GM21381 (cell line): ENCODE measurements at regions not wholly inside any gene's neighbourhood (a gene's known extent, or its start where the extent isn't known, plus 50 kb on each side); places are given as distances from the start of the nearest gene placed in this dataset.
"Not testable (repeated sequence)": the region's sequence is repeated elsewhere in the genome, so short reads cannot be mapped to it uniquely, and the experiment has no call there.

Source experiments
- ATAC-seq: cut with Tn5 transposase; IDR thresholded peaks from one replicate; pipeline ENCODE4 v1.9.1; 2021; ENCODE audit warnings: mild to moderate bottlenecking, moderate library complexity; ENCODE audit not compliant: unreplicated experiment

DNA sequence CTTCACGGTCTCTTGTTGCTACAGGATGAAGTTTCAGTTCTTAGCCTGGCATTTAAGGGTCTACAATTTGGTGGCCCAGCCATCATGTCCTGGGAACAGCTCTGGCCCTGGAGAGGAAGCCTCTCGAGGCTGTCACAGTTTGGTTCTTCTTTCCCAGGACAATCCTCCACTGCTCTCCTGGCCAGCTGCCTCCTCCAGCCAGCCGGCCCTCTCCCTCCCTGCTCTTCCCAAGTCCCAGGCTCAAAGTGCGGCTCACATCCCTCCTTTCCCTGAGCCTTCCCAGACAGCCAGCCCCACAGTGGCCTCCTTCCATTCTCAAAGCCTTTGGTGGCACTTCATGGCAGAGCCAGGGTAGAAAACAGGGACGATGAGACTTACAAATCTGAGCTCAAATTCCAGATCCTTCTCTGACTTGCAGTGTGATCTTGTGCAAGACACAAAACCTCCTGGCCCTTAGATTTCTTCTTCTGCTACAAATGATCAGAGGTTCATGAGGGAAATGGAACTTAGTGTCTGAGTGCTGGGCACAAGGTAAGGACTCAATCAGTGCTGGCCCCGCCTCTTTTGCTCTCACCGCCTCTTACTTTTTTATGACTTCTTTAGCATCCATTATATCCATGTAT, 223.8 kb upstream of the ECI2 start:
- ATAC-seq: no peak

DNA sequence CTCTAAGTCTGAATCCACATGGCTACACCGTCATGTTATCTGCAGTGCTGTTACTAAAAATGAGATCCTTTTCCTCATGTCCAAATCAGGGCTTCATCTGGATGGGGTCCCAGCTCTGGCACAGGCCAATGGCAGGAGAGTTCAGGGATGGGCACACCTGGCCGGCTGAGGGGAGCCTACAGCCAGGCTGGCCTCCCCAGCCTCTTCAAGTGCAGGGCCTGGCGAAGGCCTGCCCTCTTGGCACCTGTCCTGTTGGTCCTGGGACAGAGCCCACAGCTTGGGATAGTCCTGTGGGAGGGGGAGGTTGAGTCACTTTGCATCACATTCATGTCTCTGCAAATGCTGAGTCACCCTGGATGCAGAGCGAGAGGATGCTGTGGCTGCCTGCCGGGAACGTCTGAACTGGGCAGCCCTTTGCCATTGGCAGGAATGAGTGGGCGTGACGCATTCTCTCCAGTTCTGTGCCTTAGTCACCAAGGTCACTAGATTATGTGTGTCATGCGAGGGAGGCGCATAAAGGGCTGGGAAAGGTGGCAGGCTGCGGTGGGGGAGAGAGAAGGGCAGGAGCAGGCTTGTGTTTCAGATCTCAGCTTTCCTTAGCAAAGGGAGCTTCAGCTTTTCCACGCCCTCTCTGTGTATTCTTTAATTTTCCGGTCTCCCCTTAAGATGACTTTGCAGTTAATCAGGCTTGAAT, 223.2 kb upstream of the ECI2 start:
- ATAC-seq: no peak

DNA sequence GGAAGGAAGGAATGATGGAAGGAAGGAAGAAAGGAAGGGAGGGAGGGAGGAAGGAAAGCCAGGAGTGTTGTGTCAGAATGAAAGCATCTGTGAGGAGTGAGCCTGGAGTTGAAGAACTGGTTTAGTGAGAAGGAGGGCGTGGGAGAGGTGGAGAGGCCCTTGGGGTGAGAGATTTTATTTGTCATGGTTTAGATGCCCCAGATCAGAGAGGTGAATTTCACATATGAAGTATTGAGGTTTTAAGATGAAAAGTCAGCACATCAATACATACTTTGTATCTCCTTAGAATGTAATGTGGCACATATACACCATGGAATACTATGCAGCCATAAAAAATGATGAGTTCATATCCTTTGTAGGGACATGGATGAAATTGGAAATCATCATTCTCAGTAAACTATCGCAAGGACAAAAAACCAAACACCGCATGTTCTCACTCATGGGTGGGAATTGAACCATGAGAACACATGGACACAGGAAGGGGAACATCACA, 222.3 kb upstream of the ECI2 start:
- not testable (repeated sequence) for ATAC-seq

- ATAC-seq: no peak
Observed at GRCh38 chr6:4356899-4357659, 221.7 kb upstream of the ECI2 start.

DNA sequence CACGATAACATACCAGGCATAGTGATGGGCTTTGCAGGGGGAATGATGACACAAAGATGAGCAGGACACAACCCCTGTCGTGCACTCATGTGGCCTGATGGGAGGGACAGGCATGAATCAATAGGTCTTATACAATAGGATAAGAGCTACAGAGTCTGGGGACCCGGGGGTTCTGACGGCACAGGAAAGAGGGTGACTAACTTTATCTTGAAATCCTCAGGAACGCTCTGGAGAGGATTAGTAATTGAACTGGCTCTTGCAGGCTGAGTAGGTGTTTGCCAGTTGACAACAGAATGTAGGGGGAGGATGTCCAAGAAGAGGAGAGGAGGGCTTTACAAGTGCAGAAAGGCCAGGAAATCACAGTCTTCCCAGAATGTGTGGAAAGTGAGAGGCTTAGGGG, 219.9 kb upstream of the ECI2 start:
- ATAC-seq: no peak

DNA sequence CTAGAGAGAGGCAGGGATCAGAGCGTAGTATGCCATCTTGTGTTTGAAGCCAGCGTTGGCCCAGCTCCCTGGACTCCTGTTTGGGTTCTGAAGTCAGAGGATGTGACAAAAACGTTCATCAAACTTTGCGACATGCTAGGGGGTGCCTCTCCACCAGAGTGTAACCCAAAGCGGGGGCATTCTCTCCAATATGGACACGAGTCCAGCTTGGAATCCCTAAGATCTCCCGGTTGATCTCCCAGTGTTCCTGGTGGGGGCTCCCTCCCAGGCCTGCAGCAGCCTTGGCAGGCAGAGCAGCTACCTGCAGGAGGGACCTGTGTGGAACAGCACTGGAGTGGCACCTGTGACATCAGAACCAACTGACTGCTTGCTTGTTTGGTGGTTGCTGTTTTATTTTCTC, 218.8 kb upstream of the ECI2 start:
- ATAC-seq: no peak

- no peak for ATAC-seq
Observed at GRCh38 chr6:4352731-4353130, 217.4 kb upstream of the ECI2 start.

DNA sequence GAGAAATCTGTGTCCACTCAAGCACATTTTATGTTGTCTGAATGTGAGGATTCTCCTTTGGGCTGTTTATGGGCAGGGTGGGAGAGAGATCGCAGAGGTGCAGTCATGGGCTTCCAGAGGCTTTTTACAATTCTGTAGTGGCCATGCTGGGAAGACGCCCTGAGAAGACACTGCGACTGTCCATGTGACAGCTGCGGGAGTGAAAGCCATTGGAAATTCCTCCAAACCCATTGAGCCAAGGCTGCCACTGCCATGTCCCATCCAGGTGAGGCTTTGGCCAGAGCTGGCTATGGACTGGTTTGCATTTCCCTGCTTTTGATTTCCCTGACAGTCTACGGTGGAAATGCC, 216.9 kb upstream of the ECI2 start:
- no peak for ATAC-seq

DNA sequence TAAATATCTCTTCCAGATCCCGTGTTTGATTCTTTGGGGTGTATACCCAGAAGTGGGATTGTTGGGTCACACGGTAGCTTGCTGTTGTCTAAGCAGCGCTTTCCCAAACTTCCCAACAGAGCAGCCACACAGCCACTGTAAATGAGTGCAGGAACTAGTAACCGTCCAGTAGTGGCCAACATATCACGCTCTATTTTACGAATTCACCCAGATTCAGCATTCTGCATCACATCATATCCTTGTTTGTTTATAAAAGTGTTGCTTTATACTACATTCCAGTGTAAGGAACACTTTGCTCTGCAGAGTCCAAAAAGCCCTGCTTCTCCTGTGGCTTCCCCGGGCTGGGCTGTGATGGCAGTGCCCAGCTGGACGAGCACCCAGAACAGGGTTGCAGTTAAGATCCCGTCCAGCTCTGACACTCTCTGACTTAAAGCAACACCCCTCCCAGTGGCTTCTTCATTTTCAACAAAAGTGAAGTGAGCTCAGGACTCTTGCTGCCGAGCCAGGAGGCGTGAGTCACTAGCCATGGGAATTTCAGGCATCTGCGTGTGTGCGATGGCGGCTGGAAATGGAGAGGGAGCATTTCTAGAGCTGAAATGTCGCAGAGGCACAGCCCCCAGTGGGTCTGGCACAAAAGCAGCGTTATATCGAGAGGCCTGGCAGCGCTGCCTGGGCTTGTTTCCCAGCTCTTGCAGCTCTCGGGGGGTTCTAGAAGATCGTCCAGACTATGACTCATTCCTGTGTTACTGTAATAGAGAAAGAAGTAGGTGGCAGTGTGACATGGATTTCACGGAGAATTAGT, 216.3 kb upstream of the ECI2 start:
- ATAC-seq: no peak

- no peak for ATAC-seq
Observed at GRCh38 chr6:4350567-4351519, 215.5 kb upstream of the ECI2 start.

DNA sequence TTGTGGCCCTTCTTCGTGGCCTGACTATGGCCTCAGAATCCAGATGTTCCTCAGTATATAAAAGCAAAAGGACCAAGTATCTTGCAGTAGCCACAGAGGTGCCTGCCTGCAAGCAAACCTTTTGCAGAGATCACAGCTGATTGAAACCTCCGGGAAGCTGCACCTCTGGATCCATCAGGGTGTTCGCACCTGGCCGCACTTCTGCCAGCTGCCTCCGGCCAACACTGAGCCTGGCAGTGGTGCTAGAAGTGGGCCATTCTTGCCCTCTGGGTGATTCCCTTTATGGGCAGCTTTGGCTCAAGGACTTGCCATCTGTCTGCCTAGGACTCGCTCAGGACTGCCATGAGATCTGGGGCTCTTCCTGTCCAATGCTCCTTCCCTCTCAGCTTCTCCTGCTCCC, 214.6 kb upstream of the ECI2 start:
- no peak for ATAC-seq

DNA sequence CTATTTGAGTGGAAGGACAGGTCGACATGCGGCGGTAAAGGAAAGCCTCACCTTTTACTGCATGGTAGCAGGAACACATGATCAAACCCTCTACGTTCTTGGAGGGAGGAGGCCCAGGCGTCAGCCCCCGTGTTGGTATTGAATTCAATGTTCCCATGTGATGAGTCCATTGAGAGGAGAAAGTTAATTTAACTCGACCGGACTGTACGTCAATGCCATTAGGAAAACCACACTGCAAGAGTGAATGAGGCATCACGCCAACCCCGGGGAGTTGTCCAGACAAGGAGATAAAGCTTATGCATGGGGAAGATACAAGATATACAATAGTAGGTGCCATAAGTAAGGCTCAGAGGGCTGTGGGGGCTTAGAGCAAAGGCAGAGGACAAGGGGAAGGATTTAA, 213.9 kb upstream of the ECI2 start:
- ATAC-seq: no peak

- no peak for ATAC-seq
Observed at GRCh38 chr6:4348462-4349112, 213.2 kb upstream of the ECI2 start.

GRCh38 chr6:4347877-4348276, 212.5 kb upstream of the ECI2 start:
- ATAC-seq: no peak

- ATAC-seq: no peak
Observed at GRCh38 chr6:4346659-4347333, 211.4 kb upstream of the ECI2 start.

GRCh38 chr6:4345543-4345942, 210.2 kb upstream of the ECI2 start:
- ATAC-seq: no peak

DNA sequence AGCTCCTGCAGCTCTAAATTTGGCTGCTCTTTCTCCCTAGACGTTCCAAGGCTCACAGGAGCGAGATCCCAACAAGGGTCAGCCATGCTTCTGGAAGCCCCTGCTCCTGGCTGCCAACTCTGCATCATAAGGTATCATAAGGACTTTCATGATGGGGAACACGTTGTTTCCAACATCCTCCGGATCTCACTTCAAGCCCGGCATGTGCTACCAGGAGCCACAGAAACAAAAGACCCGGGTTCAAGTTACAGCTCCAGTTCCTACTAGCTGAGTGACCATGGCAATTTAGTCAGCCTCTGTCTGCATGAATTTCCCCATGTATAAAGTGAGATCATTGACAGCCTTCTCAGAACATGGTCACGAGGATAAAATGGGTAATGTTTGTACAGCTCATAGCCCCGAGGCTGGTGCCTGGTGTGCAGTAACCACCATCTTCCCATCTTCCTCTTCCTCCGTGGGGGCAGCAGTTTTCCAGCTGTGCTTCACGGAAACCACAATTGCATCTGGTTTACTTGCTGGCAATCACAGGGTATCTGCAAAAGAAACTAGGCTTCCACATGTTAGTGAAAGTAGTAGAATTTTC, 209.0 kb upstream of the ECI2 start:
- ATAC-seq: no peak

DNA sequence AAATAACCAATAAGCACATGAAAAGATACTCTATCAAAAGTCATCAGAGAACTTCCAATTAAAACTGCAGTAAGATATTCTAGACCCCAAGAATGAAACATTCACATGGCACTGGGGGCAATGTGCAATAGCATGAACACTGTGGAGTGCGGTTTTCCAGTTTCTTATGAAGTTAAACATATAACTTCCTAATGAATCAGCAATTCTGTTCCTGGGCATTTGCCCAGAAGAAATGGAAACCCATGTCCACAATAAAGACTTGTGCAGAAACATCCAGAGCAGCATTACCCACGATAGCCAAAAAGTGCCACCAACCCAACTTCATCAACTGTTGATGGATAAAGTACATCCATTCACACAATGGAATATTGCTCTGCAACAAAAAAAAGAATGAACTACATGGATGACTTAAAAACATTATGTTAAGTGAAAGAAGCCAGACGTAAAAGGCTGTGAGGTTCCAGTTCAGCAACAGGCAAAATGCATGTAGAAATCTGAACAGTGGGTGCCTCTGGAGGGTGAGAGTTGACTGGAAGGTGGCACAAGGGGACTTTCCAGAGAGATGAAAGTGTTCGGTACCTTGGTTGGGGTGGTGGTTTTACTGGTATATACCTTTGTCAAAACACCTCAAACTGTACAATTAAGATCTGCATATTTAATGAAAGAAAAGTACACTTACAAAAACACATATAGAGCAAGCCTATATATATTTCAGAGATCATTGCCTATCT, 207.2 kb upstream of the ECI2 start:
- ATAC-seq: no peak
